ENCODE measurements at regions not wholly inside any gene's neighbourhood (a gene's known extent, or its start where the extent isn't known, plus 50 kb on each side); places are given as distances from the start of the nearest gene placed in this dataset.

- Mint-ChIP-seq H3K36me3 (ENCODE audit: low read depth, unreplicated experiment) (no peaks in the 10 kb centered on the region), H3K9me3 (ENCODE audit: unreplicated experiment) (no peaks in the 10 kb centered on the region), H3K27me3 (ENCODE audit: low read depth, unreplicated experiment) (no peaks in the 10 kb centered on the region), H3K4me1 (ENCODE audit: low read depth, unreplicated experiment) (no peaks in the 10 kb centered on the region), H3K4me3 (ENCODE audit: unreplicated experiment) (no peak overlapping the region), H3K27ac (ENCODE audit: unreplicated experiment) (no peak overlapping the region)
- DNase-seq (ENCODE audit: low read depth) (no peak), FAIRE-seq (no peak)
- Histone ChIP-seq H3K4me1 (ENCODE audit: insufficient read depth, low read length) (no peaks in the 10 kb centered on the region), H2AFZ (ENCODE audit: low read depth, low read length) (no peak overlapping the region), H3K27me3 (ENCODE audit: insufficient read depth, low read length) (no peaks in the 10 kb centered on the region), H3K9me3 (ENCODE audit: insufficient read depth, low read depth, low read length) (no peaks in the 10 kb centered on the region), H3K36me3 (ENCODE audit: insufficient read depth, low read length) (no peaks in the 10 kb centered on the region), H3K4me2 (ENCODE audit: low read length) (no peak overlapping the region), H3K4me3 (ENCODE audit: insufficient read depth, low read depth, low read length) (no peak overlapping the region), H3K79me2 (ENCODE audit: insufficient read depth, low read length) (no peaks in the 10 kb centered on the region), H3K27ac (ENCODE audit: low read depth, low read length) (no peak overlapping the region), H4K20me1 (ENCODE audit: insufficient read depth, low read length) (no peaks in the 10 kb centered on the region), H3K9ac (ENCODE audit: low read length) (no peak overlapping the region)
- TF ChIP-seq EZH2 (IDR thresholded peaks at IDR 0.05; ENCODE audit: insufficient read depth, low read length): no peak
- TF ChIP-seq CTCF (IDR thresholded peaks at IDR 0.05; ENCODE audit: insufficient read depth, low read depth, low read length): no peak
Observed at GRCh38 chr1:164210211-164210739, 348.7 kb upstream of the PBX1 start.

DNA sequence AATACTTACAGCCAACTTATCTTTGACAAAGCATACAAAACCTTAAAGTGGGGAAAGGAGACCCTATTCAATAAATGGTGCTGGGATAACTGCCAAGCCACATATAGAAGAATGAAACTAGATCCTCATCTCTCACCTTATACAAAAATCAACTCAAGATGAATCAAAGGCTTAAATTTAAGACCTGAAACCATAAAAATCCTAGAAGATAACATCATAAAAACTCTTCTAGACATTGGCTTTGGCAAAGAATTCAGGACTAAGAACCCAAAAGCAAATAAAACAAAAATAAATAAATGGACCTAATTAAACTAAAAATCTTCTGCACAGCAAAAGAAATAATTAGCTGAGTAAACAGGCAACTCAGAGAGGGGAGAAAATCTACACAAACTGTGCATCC lies 335.6 kb upstream of the PBX1 start:
- no peaks in the 10 kb centered on the region for H4K20me1 ChIP-seq (ENCODE audit: insufficient read depth, low read length)
- H3K27ac Mint-ChIP-seq (ENCODE audit: unreplicated experiment): no peak overlapping the region
- peaks cover 4% of the 10 kb centered on the region for H3K9me3 Mint-ChIP-seq (ENCODE audit: unreplicated experiment)
- H3K9me3 ChIP-seq (ENCODE audit: insufficient read depth, low read depth, low read length): no peaks in the 10 kb centered on the region
- H3K4me3 ChIP-seq (ENCODE audit: insufficient read depth, low read depth, low read length): no peak overlapping the region
- no peak for TF ChIP-seq EZH2 (IDR thresholded peaks at IDR 0.05; ENCODE audit: insufficient read depth, low read length)
- no peak for TF ChIP-seq CTCF (IDR thresholded peaks at IDR 0.05; ENCODE audit: insufficient read depth, low read depth, low read length)
- DNase-seq (ENCODE audit: low read depth): no peak
- H3K4me3 Mint-ChIP-seq (ENCODE audit: unreplicated experiment): no peak overlapping the region
- no peaks in the 10 kb centered on the region for H3K27me3 ChIP-seq (ENCODE audit: insufficient read depth, low read length)
- H3K4me1 Mint-ChIP-seq (ENCODE audit: low read depth, unreplicated experiment): no peaks in the 10 kb centered on the region
- no peaks in the 10 kb centered on the region for H3K27me3 Mint-ChIP-seq (ENCODE audit: low read depth, unreplicated experiment)
- no peaks in the 10 kb centered on the region for H3K79me2 ChIP-seq (ENCODE audit: insufficient read depth, low read length)
- no peak for FAIRE-seq
- H2AFZ ChIP-seq (ENCODE audit: low read depth, low read length): no peak overlapping the region
- H3K4me1 ChIP-seq (ENCODE audit: insufficient read depth, low read length): no peaks in the 10 kb centered on the region
- H3K27ac ChIP-seq (ENCODE audit: low read depth, low read length): no peak overlapping the region
- H3K9ac ChIP-seq (ENCODE audit: low read length): no peak overlapping the region
- no peaks in the 10 kb centered on the region for H3K36me3 ChIP-seq (ENCODE audit: insufficient read depth, low read length)
- no peak overlapping the region for H3K4me2 ChIP-seq (ENCODE audit: low read length)
- no peaks in the 10 kb centered on the region for H3K36me3 Mint-ChIP-seq (ENCODE audit: low read depth, unreplicated experiment)

- no peak overlapping the region for H3K27ac Mint-ChIP-seq (ENCODE audit: unreplicated experiment)
- no peaks in the 10 kb centered on the region for H3K27me3 ChIP-seq (ENCODE audit: insufficient read depth, low read length)
- no peak overlapping the region for H2AFZ ChIP-seq (ENCODE audit: low read depth, low read length)
- no peak overlapping the region for H3K27ac ChIP-seq (ENCODE audit: low read depth, low read length)
- peaks cover 2% of the 10 kb centered on the region for H3K27me3 Mint-ChIP-seq (ENCODE audit: low read depth, unreplicated experiment)
- H3K9me3 ChIP-seq (ENCODE audit: insufficient read depth, low read depth, low read length): no peaks in the 10 kb centered on the region
- H3K9ac ChIP-seq (ENCODE audit: low read length): no peak overlapping the region
- H4K20me1 ChIP-seq (ENCODE audit: insufficient read depth, low read length): no peaks in the 10 kb centered on the region
- H3K9me3 Mint-ChIP-seq (ENCODE audit: unreplicated experiment): no peaks in the 10 kb centered on the region
- H3K36me3 Mint-ChIP-seq (ENCODE audit: low read depth, unreplicated experiment): no peaks in the 10 kb centered on the region
- TF ChIP-seq CTCF (IDR thresholded peaks at IDR 0.05; ENCODE audit: insufficient read depth, low read depth, low read length) (no peak), EZH2 (IDR thresholded peaks at IDR 0.05; ENCODE audit: insufficient read depth, low read length) (no peak)
- no peak for DNase-seq (ENCODE audit: low read depth)
- no peak overlapping the region for H3K4me2 ChIP-seq (ENCODE audit: low read length)
- H3K4me1 ChIP-seq (ENCODE audit: insufficient read depth, low read length): no peaks in the 10 kb centered on the region
- H3K4me1 Mint-ChIP-seq (ENCODE audit: low read depth, unreplicated experiment): no peaks in the 10 kb centered on the region
- H3K36me3 ChIP-seq (ENCODE audit: insufficient read depth, low read length): no peaks in the 10 kb centered on the region
- FAIRE-seq: no peak
- no peak overlapping the region for H3K4me3 Mint-ChIP-seq (ENCODE audit: unreplicated experiment)
- no peaks in the 10 kb centered on the region for H3K79me2 ChIP-seq (ENCODE audit: insufficient read depth, low read length)
- H3K4me3 ChIP-seq (ENCODE audit: insufficient read depth, low read depth, low read length): no peak overlapping the region
Observed at GRCh38 chr1:164225011-164225410, 334.0 kb upstream of the PBX1 start.

Measured in astrocyte (in vitro differentiated cells and primary cell).